ENCODE measurements at regions not wholly inside any gene's neighbourhood (a gene's known extent, or its start where the extent isn't known, plus 50 kb on each side); places are given as distances from the start of the nearest gene placed in this dataset.
"Not testable (repeated sequence)": the region's sequence is repeated elsewhere in the genome, so short reads cannot be mapped to it uniquely, and the experiment has no call there.

- DNase-seq (ENCODE audit: low spot score), result no peak
- Histone ChIP-seq H3K4me1 (no peaks in the 10 kb centered on the region), H3K4me3 (no peak overlapping the region), H3K27ac (no peak overlapping the region), H3K36me3 (no peaks in the 10 kb centered on the region), H3K9me3 (no peaks in the 10 kb centered on the region), H3K27me3 (no peaks in the 10 kb centered on the region)
- TF ChIP-seq CTCF (IDR thresholded peaks at IDR 0.05), result no peak
Measured at GRCh38 chr11:90309693-90310092, 86.8 kb upstream of the CHORDC1 start.

- DNase-seq (ENCODE audit: low spot score), result no peak
- Histone ChIP-seq H3K4me1 (no peaks in the 10 kb centered on the region), H3K4me3 (no peak overlapping the region), H3K27ac (no peak overlapping the region), H3K36me3 (no peaks in the 10 kb centered on the region), H3K9me3 (no peaks in the 10 kb centered on the region), H3K27me3 (no peaks in the 10 kb centered on the region)
- TF ChIP-seq CTCF (IDR thresholded peaks at IDR 0.05), result no peak
Measured at GRCh38 chr11:90294526-90294925, 71.7 kb upstream of the CHORDC1 start.

- H3K36me3 ChIP-seq, result no peaks in the 10 kb centered on the region
- H3K4me3 ChIP-seq, result no peak overlapping the region
- DNase-seq (ENCODE audit: low spot score), result no peak
- H3K4me1 ChIP-seq, result no peaks in the 10 kb centered on the region
- no peaks in the 10 kb centered on the region for H3K27me3 ChIP-seq
- no peak overlapping the region for H3K27ac ChIP-seq
- H3K9me3 ChIP-seq, result no peaks in the 10 kb centered on the region
- TF ChIP-seq CTCF (IDR thresholded peaks at IDR 0.05), result no peak
Measured at GRCh38 chr11:90294091-90294490, 71.2 kb upstream of the CHORDC1 start.

- Histone ChIP-seq H3K27ac (no peak overlapping the region), H3K27me3 (no peaks in the 10 kb centered on the region), H3K4me3 (no peak overlapping the region), H3K4me1 (no peaks in the 10 kb centered on the region), H3K36me3 (no peaks in the 10 kb centered on the region), H3K9me3 (no peaks in the 10 kb centered on the region)
- peak in 1 of 2 donors; percentile 69 for TF ChIP-seq CTCF (IDR thresholded peaks at IDR 0.05)
- no peak for DNase-seq (ENCODE audit: low spot score)
Measured at GRCh38 chr11:90288212-90288821, 65.5 kb upstream of the CHORDC1 start.

- no peaks in the 10 kb centered on the region for H3K27me3 ChIP-seq
- TF ChIP-seq CTCF (IDR thresholded peaks at IDR 0.05), result no peak
- no peaks in the 10 kb centered on the region for H3K9me3 ChIP-seq
- DNase-seq (ENCODE audit: low spot score), result no peak
- H3K4me3 ChIP-seq, result no peak overlapping the region
- no peaks in the 10 kb centered on the region for H3K4me1 ChIP-seq
- H3K27ac ChIP-seq, result no peak overlapping the region
- no peaks in the 10 kb centered on the region for H3K36me3 ChIP-seq
Measured at GRCh38 chr11:90286640-90287039, 63.8 kb upstream of the CHORDC1 start.

- DNase-seq (ENCODE audit: low spot score), result no peak
- TF ChIP-seq CTCF (IDR thresholded peaks at IDR 0.05), result no peak
Measured at GRCh38 chr11:90284171-90284570, 61.3 kb upstream of the CHORDC1 start.

GRCh38 chr11:90282551-90283071 is 59.8 kb upstream of the CHORDC1 start:
- not testable (repeated sequence) for DNase-seq (ENCODE audit: low spot score); H3K4me1 ChIP-seq; H3K4me3 ChIP-seq; H3K9me3 ChIP-seq; H3K27me3 ChIP-seq; H3K36me3 ChIP-seq; H3K27ac ChIP-seq

More at GRCh38 chr11:90284171-90284570, 61.3 kb upstream of the CHORDC1 start:
- Histone ChIP-seq H3K27ac (no peak overlapping the region), H3K36me3 (no peaks in the 10 kb centered on the region), H3K4me1 (no peaks in the 10 kb centered on the region), H3K9me3 (no peaks in the 10 kb centered on the region), H3K4me3 (no peak overlapping the region), H3K27me3 (no peaks in the 10 kb centered on the region)

All from right atrium auricular region (tissue), 2 donors.